ENCODE measurements at regions not wholly inside any gene's neighbourhood (a gene's known extent, or its start where the extent isn't known, plus 50 kb on each side); places are given as distances from the start of the nearest gene placed in this dataset.

- TF ChIP-seq CTCF (conservative IDR thresholded peaks at IDR 0.05), result no peak
- H2BK15ac ChIP-seq (ENCODE audit: low read depth, low read length), result no peak overlapping the region
- H4K20me1 ChIP-seq (ENCODE audit: control insufficient read depth, insufficient read depth, insufficient read length), result no peaks in the 10 kb centered on the region
- no peak overlapping the region for H3K23ac ChIP-seq (ENCODE audit: insufficient read length, low read depth, low read length)
- no peak overlapping the region for H4K5ac ChIP-seq (ENCODE audit: insufficient read length, low read depth, low read length)
- no peaks in the 10 kb centered on the region for H3K27me3 ChIP-seq (ENCODE audit: insufficient read depth, low read length)
- H4K91ac ChIP-seq (ENCODE audit: insufficient read length, low read depth, low read length), result no peak overlapping the region
- peak overlapping the region in 1 of 3 experiments; percentile 48; a peak in 1 of 7 replicates for H3K27ac Mint-ChIP-seq
- H3K9me3 ChIP-seq (ENCODE audit: control insufficient read depth, low read depth, low read length), result no peaks in the 10 kb centered on the region
- no peak for DNase-seq
- H3K14ac ChIP-seq (ENCODE audit: insufficient read depth, low read length), result no peak overlapping the region
- H3K23me2 ChIP-seq (ENCODE audit: insufficient read length, low read depth, low read length, poor library complexity, severe bottlenecking), result no peaks in the 10 kb centered on the region
- H2BK120ac ChIP-seq (ENCODE audit: low read depth, low read length, poor library complexity, severe bottlenecking), result no peak overlapping the region
- no peak overlapping the region for H3K27ac ChIP-seq (ENCODE audit: insufficient read length, low read depth, low read length)
- H3K36me3 Mint-ChIP-seq (ENCODE audit: insufficient read depth in 1 of 3, low read depth in 3 of 3), result no peaks in the 10 kb centered on the region
- H3K4ac ChIP-seq (ENCODE audit: low read depth, low read length), result no peak overlapping the region
- H3K4me2 ChIP-seq (ENCODE audit: insufficient read depth, insufficient read length, low read length), result no peak overlapping the region
- no peak overlapping the region for H3K4me3 Mint-ChIP-seq
- no peaks in the 10 kb centered on the region for H3K79me1 ChIP-seq (ENCODE audit: insufficient read depth, low read depth, low read length, poor library complexity, severe bottlenecking)
- H2BK12ac ChIP-seq (ENCODE audit: insufficient read length, low read depth, low read length), result no peak overlapping the region
- WGBS (ENCODE audit: extremely low coverage, insufficient read length, low lambda C conversion rate), result no CpG with 5 or more reads among the region's 6 CpGs
- no peak overlapping the region for H3K56ac ChIP-seq (ENCODE audit: insufficient read length, low read depth, low read length)
- H2BK5ac ChIP-seq (ENCODE audit: insufficient read length, low read length), result no peak overlapping the region
- no peak overlapping the region for H3T11ph ChIP-seq (ENCODE audit: low read length)
- no peaks in the 10 kb centered on the region for H3K4me1 Mint-ChIP-seq
- no peak overlapping the region for H3K9ac ChIP-seq (ENCODE audit: extremely low read depth, insufficient read length, low read length)
- no peak overlapping the region for H2AK5ac ChIP-seq (ENCODE audit: insufficient read length, low read length)
- H4K8ac ChIP-seq (replicated peaks; ENCODE audit: insufficient read length, low read depth, low read length), result no peak overlapping the region
- no peak overlapping the region for H3K18ac ChIP-seq (ENCODE audit: insufficient read length, low read depth, low read length)
- no peaks in the 10 kb centered on the region for H3K79me2 ChIP-seq (ENCODE audit: insufficient read depth, low read length)
- H2BK20ac ChIP-seq (ENCODE audit: low read depth, low read length, poor library complexity, severe bottlenecking), result no peak overlapping the region
- no peaks in the 10 kb centered on the region for H3K9me3 Mint-ChIP-seq
- peaks cover 4% of the 10 kb centered on the region for H3K27me3 Mint-ChIP-seq (ENCODE audit: low read depth)
- no peaks in the 10 kb centered on the region for H3K4me1 ChIP-seq (ENCODE audit: insufficient read depth, low read length)
- no peak overlapping the region for H2AFZ ChIP-seq (ENCODE audit: low read length)
Measured at GRCh38 chr11:82321206-82321605, 412.5 kb downstream of the FAM181B start.

Measured in H9 (cell line).